HG02759 (cell line): ENCODE measurements at regions not wholly inside any gene's neighbourhood (a gene's known extent, or its start where the extent isn't known, plus 50 kb on each side); places are given as distances from the start of the nearest gene placed in this dataset.

Source experiments
- ATAC-seq: cut with Tn5 transposase; IDR thresholded peaks from one replicate; pipeline ENCODE4 v1.9.1; 2021; ENCODE audit warnings: mild to moderate bottlenecking, moderate library complexity; ENCODE audit not compliant: unreplicated experiment

DNA sequence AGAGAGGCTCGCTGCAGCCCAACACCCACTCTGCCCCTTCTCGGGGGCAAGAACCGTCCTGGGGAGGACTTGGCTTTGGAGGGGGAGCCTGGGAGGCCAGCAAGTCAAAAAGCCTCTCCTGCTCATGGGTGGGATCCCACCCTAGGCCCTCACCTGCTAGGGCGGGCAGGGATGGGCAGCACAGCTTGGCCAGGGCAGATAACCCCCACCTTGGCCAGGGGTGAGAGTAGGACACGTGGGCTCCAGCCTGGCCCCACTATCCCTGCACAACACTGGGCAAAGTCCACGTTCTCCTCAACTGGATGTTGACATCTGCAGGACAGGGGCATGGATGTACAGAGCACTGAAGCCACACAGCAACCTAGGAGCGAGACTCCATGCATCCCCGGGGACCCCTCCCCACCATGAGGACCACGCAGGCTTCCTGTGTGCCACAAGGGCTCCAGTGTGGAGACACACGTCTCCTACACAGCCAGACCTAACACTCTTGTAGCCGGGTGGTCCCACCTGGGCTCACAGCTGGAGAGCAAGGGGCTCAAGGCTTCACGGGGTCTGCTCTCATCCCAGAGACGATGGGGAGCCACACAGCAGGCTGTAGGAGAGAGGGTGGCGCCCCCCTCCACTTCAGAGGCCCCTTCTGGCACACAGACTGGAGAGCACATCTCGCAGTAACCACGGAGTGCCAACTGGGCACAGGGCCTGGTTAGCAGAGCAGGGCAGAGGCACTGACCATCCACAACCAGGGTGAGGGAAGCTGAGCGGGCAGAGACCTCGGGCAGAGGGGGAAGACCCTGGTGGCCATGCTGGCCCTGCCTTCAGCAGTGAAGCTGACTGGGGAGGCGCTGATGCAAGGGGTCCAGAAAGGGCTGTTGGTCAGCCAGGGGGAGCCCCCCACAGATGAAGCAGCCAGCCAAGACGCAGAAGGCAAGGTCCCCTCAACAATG lies 171.1 kb downstream of the CRYBB2 start:
- ATAC-seq = no peak

DNA sequence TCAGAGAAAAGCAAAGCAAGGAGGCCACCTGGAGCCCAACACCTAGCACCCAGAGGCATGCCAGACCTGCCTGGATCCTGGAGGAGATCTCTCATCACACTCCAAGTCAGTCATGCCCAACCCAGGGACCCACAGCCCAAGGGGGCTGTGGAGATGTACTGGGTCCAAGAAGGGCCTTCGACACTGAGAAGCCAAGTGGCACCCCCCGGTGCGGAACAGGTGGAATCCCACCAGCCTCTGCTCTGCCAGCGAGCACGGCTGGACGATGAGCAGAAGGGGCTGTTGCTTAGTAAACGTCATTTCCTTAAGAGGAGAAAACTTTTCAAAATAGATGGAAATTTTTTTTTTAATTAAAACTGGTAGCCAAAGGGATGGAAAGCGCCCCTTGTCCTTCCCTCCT lies 171.9 kb upstream of the GRK3 start:
- no peak for ATAC-seq

- ATAC-seq = no peak
Measured at GRCh38 chr22:25393121-25393805, 171.2 kb upstream of the GRK3 start.

- no peak for ATAC-seq
Measured at GRCh38 chr22:25395468-25395867, 169.0 kb upstream of the GRK3 start.

GRCh38 chr22:25395915-25396314 lies 168.6 kb upstream of the GRK3 start:
- no peak for ATAC-seq

- ATAC-seq = no peak
Measured at GRCh38 chr22:25396615-25397200, 167.8 kb upstream of the GRK3 start.

- no peak for ATAC-seq
Measured at GRCh38 chr22:25397616-25398015, 166.9 kb upstream of the GRK3 start.

DNA sequence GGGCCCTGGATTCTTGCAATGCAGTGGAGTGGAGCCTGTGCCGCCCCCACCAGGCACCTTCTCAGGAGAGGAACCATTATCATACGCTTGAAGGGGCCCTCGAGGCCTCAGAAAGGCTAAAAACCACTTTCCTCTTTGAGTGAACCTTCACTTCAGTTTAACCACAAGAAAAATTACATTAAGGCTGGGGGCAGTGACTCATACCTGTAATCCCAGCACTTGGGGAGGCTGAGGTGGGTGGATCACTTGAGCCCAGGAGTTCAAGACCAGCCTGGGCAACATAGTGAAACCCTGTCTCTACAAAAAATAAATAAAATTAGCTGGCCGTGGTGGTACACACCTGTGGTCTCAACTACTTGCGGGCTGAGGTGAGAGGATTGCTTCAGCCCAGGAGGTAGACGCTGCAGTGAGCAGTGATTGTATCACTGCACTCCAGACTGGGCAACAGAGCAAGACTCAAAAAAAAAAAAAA lies 165.8 kb upstream of the GRK3 start:
- ATAC-seq = peak; percentile 74

GRCh38 chr22:25399649-25400151 lies 164.8 kb upstream of the GRK3 start:
- ATAC-seq = no peak

- ATAC-seq = no peak
Measured at GRCh38 chr22:25402160-25402500, 162.3 kb upstream of the GRK3 start.

GRCh38 chr22:25402501-25403283 lies 161.8 kb upstream of the GRK3 start:
- no peak for ATAC-seq

DNA sequence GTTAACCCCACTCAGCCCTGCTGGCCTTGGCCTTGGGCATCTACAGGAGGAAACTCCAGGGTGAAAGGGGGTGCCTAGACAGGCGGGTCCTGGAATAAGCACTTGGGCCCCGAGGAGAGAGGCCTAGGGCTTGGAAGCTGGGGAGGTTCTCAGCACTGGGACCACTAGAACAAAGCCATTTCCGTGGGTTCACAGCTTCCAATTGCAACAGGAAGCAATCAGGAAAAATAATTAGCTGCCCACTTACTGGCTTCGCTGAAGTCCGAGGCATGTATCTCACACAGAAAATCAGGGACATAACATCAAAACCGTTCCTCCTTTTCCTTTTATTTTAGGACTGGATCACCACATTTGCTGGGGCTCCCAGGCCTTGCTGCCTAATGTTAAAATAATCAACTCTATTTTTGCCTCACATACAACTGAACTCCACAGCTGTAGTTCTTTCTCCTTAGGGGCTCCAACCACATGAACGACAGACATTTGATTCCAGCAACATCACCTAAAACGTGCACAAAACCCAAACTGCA lies 161.1 kb upstream of the GRK3 start:
- no peak for ATAC-seq

GRCh38 chr22:25403811-25404471 lies 160.5 kb upstream of the GRK3 start:
- ATAC-seq = no peak

- no peak for ATAC-seq
Measured at GRCh38 chr22:25404556-25404927, 159.9 kb upstream of the GRK3 start.

DNA sequence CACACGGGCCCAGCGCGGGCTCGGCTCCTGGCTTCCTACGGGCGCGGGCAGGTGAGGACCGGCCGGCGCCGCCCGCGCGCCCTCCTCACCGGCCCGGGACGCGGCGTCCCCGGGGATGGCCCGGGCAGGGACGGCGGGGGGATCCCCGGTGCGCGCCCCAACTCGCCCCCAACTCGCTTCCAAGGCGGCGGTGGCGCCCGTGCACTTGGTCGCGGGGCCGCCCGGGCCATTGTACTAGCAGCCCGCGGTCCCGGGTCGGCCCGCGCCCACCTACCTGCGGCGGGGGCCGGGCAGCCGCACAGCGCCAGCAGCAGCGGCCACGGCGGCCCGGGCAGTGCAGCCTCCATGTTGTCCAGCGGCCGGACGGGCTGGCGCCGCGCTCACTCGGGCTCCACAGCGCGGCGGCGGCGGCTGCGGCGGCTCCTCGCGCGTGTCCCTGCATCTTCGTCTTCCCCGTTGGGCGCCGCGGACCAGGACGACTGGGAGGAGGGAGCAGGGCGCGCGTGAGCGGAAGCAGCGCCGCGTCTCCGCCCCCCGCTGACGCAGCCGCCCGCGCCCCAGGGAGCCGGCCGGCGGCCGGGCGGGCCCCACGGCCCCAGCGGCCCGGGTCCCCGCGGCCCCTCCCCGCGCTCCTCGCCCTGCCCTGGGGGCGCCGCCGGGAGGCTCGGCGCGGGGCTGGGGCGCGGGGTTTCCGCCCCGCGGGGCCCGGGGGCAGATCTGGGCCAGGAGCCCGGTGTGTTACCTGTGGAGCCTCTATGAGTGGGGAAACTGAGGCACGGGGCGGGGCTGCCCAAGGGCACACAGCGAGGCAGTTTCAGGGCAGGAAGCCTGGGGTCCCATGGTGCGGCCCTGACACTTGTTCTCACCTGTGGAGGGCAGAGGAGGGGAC lies 159.3 kb upstream of the GRK3 start:
- peak; percentile 58 for ATAC-seq

GRCh38 chr22:25405841-25406509 lies 158.5 kb upstream of the GRK3 start:
- no peak for ATAC-seq

- no peak for ATAC-seq
Measured at GRCh38 chr22:25406510-25407210, 157.8 kb upstream of the GRK3 start.
